B cell (primary cell): ENCODE measurements at regions not wholly inside any gene's neighbourhood (a gene's known extent, or its start where the extent isn't known, plus 50 kb on each side); places are given as distances from the start of the nearest gene placed in this dataset.

Experiments used
- ATAC-seq: fragments of 200-7000 bp; cut with Tn5 transposase; one replicate; pipeline ENCODE4 v1.10.0; 2021; ENCODE audit warnings: low read depth, mild to moderate bottlenecking, moderate number of reproducible peaks, moderate library complexity
- CTCF ChIA-PET: fragments of 350-600 bp; sonication (Branson Sonifier 250); formaldehyde crosslinking; loops from one replicate; lab custom pipeline; 2021; ENCODE audit warnings: antibody characterized with exemption, inconsistent platforms; lab: Charles Lee
- POLR2A ChIA-PET: fragments of 350-600 bp; sonication (Branson Sonifier 250); formaldehyde crosslinking; loops from one replicate; lab custom pipeline; 2021; ENCODE audit warnings: antibody characterized with exemption; lab: Charles Lee
- DNase-seq: peaks from one replicate; pipeline ENCODE4 v3.0.0; 2013
- H2AFZ ChIP-seq: 2 replicates; pipeline ENCODE4 v1.6.1; 2012; ENCODE audit warnings: mild to moderate bottlenecking, low read depth, low read length; ENCODE audit not compliant: insufficient read depth, poor library complexity, severe bottlenecking
- H3K27ac ChIP-seq, 2 donors: 1 replicate in 1 of 2; 2 replicates in 1 of 2; pipeline ENCODE4 v1.5.1; 2012 to 2013; ENCODE audit warnings: low read length in 2 of 2, mild to moderate bottlenecking in 2 of 2, moderate library complexity in 1 of 2
- H3K27me3 ChIP-seq, 4 experiments: fragments of 200-600 bp in 1 of 4; sonication (generic) in 1 of 4; replicated peaks in 1 of 4; 1 replicate in 2 of 4; 2 replicates in 2 of 4; pipeline versions ENCODE4 v1.6.1 to v1.7.0; 2013 to 2016; ENCODE audit warnings: low read length in 3 of 4, mild to moderate bottlenecking in 2 of 4, mixed read lengths in 1 of 4, moderate library complexity in 1 of 4; ENCODE audit not compliant: insufficient read depth in 4 of 4, control insufficient read depth in 3 of 4; ENCODE audit errors: control extremely low read depth in 1 of 4
- H3K36me3 ChIP-seq, 2 experiments: replicated peaks in 1 of 2; 1 replicate in 1 of 2; 2 replicates in 1 of 2; pipeline versions ENCODE4 v1.6.1 to v1.7.1; 2013; ENCODE audit warnings: low read length in 1 of 2; ENCODE audit not compliant: insufficient read depth in 2 of 2, control insufficient read depth in 1 of 2; ENCODE audit errors: control extremely low read depth in 1 of 2, extremely low read depth in 1 of 2
- H3K4me1 ChIP-seq, 2 donors: fragments of 200-600 bp in 1 of 2; sonication (generic) in 1 of 2; 1 replicate in 1 of 2; 2 replicates in 1 of 2; pipeline versions ENCODE4 v1.5.1 to v1.6.1; 2013 to 2017; ENCODE audit warnings: low read length in 2 of 2; ENCODE audit not compliant: control insufficient read depth in 2 of 2, insufficient read depth in 2 of 2
- H3K4me2 ChIP-seq: replicated peaks from 2 replicates; pipeline ENCODE3; 2012; ENCODE audit warnings: mild to moderate bottlenecking, low read depth, low read length; ENCODE audit not compliant: poor library complexity, severe bottlenecking
- H3K4me3 ChIP-seq, 5 experiments: fragments of 200-600 bp in 1 of 5; sonication (generic) in 1 of 5; 1 replicate in 3 of 5; 2 replicates in 2 of 5; pipeline versions ENCODE4 v1.5.1 to v1.7.0; 2011 to 2016; ENCODE audit warnings: low read length in 4 of 5, mild to moderate bottlenecking in 4 of 5, low read depth in 2 of 5, control low read depth in 1 of 5, moderate library complexity in 1 of 5; ENCODE audit not compliant: insufficient read depth in 1 of 5; ENCODE audit errors: control extremely low read depth in 1 of 5, extremely low read depth in 1 of 5
- H3K79me2 ChIP-seq: fragments of 200-600 bp; sonication (generic); one replicate; pipeline ENCODE4 v1.6.0; 2016; ENCODE audit warnings: low read length; ENCODE audit not compliant: control insufficient read depth, insufficient read depth
- H3K9ac ChIP-seq: fragments of 200-600 bp; sonication (generic); 2 replicates; pipeline ENCODE4 v1.6.1; 2017; ENCODE audit warnings: mild to moderate bottlenecking, low read length, moderate library complexity
- H3K9me3 ChIP-seq, 3 donors: one replicate each; pipeline versions ENCODE4 v1.6.1 to v1.7.1; 2013; ENCODE audit warnings: low read length in 2 of 3; ENCODE audit not compliant: control insufficient read depth in 2 of 3, insufficient read depth in 1 of 3; ENCODE audit errors: control extremely low read depth in 1 of 3
- H4K20me1 ChIP-seq: 2 replicates; pipeline ENCODE4 v1.6.0; 2012; ENCODE audit warnings: mild to moderate bottlenecking, low read length; ENCODE audit not compliant: insufficient read depth, control insufficient read depth, poor library complexity, severe bottlenecking
- H3K27ac Mint-ChIP-seq: one replicate; pipeline ENCODE4 v1.8.0; 2021; ENCODE audit warnings: mixed read lengths
- H3K27me3 Mint-ChIP-seq: one replicate; pipeline ENCODE4 v1.8.0; 2021; ENCODE audit warnings: mixed read lengths
- H3K4me1 Mint-ChIP-seq: one replicate; pipeline ENCODE4 v1.8.0; 2021; ENCODE audit warnings: mixed read lengths
- H3K4me3 Mint-ChIP-seq: one replicate; pipeline ENCODE4 v1.8.0; 2021; ENCODE audit warnings: mixed read lengths
- H3K9me3 Mint-ChIP-seq: one replicate; pipeline ENCODE4 v1.8.0; 2022; ENCODE audit warnings: mixed read lengths; ENCODE audit not compliant: insufficient read depth
- EZH2 ChIP-seq: IDR thresholded peaks from 2 replicates; pipeline ENCODE4 v1.6.1; 2012; ENCODE audit warnings: borderline replicate concordance, low read depth, mild to moderate bottlenecking, moderate library complexity, low read length; ENCODE audit not compliant: insufficient read depth, poor library complexity, severe bottlenecking
- WGBS: methylation state at CpG from one replicate; pipeline ENCODE4 v1.1.5; 2013; ENCODE audit warnings: missing lambda C conversion rate; ENCODE audit not compliant: insufficient coverage; 5-methylcytosine and 5-hydroxymethylcytosine counted together
- intact Hi-C: fragments of 100-400 bp; cut with micrococcal nuclease; formaldehyde crosslinking; loops from one replicate; pipeline ENCODE4 v1.10.0; 2022
- TF ChIP-seq, protein P1 (sequence below): fragments of 200-600 bp; IDR thresholded peaks from one replicate; pipeline ENCODE4 v1.8.0; 2022; ENCODE audit warnings: antibody characterized with exemption, mild to moderate bottlenecking

DNA sequence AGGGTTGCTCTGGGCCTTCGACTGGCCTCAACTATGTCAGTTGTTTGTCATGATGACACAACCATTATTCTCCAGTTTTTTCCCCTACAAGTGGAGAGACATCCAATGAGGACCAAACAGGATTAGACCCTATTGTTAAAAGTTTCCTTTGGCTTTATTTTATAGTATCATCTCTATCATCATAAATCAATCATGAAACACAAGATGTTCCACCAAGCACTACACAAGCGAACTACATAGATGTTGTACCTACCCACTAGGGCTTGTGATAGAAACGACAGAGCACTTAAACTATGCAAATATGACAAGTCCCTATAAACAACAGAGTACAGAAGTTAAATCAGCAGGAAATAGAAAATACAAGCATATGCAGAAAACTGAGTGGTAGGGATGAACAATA is 422.5 kb upstream of the MARCKS start:
- Mint-ChIP-seq H3K4me3 (no peak overlapping the region), H3K27ac (no peak overlapping the region), H3K9me3 (no peaks in the 10 kb centered on the region), H3K4me1 (no peaks in the 10 kb centered on the region), H3K27me3 (peaks cover 11% of the 10 kb centered on the region)
- Histone ChIP-seq H3K9me3 (no peaks in the 10 kb centered on the region), H3K27ac (no peak overlapping the region), H3K4me2 (no peak overlapping the region), H3K79me2 (no peaks in the 10 kb centered on the region), H3K4me3 (no peak overlapping the region), H3K4me1 (no peaks in the 10 kb centered on the region), H4K20me1 (no peaks in the 10 kb centered on the region), H3K27me3 (no peaks in the 10 kb centered on the region), H3K9ac (no peak overlapping the region), H3K36me3 (no peaks in the 10 kb centered on the region), H2AFZ (no peak overlapping the region)
- POLR2A ChIA-PET: no interaction called here
- intact Hi-C loops: no loop called here
- CTCF ChIA-PET: no interaction called here
- ATAC-seq (no peak), DNase-seq (no peak)
- no peak for TF ChIP-seq EZH2
- TF ChIP-seq, protein P1, sequence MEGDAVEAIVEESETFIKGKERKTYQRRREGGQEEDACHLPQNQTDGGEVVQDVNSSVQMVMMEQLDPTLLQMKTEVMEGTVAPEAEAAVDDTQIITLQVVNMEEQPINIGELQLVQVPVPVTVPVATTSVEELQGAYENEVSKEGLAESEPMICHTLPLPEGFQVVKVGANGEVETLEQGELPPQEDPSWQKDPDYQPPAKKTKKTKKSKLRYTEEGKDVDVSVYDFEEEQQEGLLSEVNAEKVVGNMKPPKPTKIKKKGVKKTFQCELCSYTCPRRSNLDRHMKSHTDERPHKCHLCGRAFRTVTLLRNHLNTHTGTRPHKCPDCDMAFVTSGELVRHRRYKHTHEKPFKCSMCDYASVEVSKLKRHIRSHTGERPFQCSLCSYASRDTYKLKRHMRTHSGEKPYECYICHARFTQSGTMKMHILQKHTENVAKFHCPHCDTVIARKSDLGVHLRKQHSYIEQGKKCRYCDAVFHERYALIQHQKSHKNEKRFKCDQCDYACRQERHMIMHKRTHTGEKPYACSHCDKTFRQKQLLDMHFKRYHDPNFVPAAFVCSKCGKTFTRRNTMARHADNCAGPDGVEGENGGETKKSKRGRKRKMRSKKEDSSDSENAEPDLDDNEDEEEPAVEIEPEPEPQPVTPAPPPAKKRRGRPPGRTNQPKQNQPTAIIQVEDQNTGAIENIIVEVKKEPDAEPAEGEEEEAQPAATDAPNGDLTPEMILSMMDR: no peak
- 100% methylated on average over 2 of the region's 3 CpGs for WGBS

DNA sequence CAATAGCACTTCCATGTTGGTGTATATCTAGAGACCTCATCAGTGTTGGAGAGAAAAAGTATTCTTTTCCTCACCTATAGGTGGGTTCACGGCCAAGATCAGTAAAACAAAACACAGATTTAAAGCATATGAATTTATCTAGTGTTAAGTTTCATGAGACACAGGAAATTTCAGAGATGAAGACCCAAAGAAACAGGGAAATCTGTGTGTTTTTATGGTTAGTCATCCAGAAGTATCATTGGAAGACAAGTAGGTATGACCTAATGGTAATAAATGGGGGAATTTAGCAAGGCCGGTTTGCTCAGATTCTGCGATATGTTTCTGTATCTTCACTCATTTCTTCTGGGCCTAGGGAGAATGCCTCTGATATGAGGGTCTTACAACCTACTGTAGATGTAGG is 419.6 kb upstream of the MARCKS start:
- 50% methylated on average over 2 of the region's 3 CpGs for WGBS
- no peaks in the 10 kb centered on the region for H3K4me1 Mint-ChIP-seq
- no peak overlapping the region for H3K9ac ChIP-seq

More for the DNA sequence above, 419.6 kb upstream of the MARCKS start:
- Mint-ChIP-seq H3K4me3 (no peak overlapping the region), H3K9me3 (no peaks in the 10 kb centered on the region), H3K27ac (no peak overlapping the region), H3K27me3 (peaks cover 11% of the 10 kb centered on the region)
- Histone ChIP-seq H3K27me3 (peaks cover 0 to 3% (median 0%) of the 10 kb centered on the region in 4 experiments), H3K4me1 (no peaks in the 10 kb centered on the region), H3K4me3 (no peak overlapping the region), H3K79me2 (no peaks in the 10 kb centered on the region), H3K36me3 (no peaks in the 10 kb centered on the region), H3K9me3 (no peaks in the 10 kb centered on the region), H2AFZ (no peak overlapping the region), H3K27ac (no peak overlapping the region), H4K20me1 (no peaks in the 10 kb centered on the region), H3K4me2 (no peak overlapping the region)
- TF ChIP-seq, protein P1: no peak
- TF ChIP-seq EZH2: no peak
- DNase-seq: no peak
- ChIA-PET POLR2A (no interaction called here), CTCF (no interaction called here)
- intact Hi-C loops: no loop called here
- no peak for ATAC-seq
